CD4-positive, alpha-beta T cell treated with Interferon gamma for 1 hour (primary cell): ENCODE measurements at regions not wholly inside any gene's neighbourhood (a gene's known extent, or its start where the extent isn't known, plus 50 kb on each side); places are given as distances from the start of the nearest gene placed in this dataset.

ENCODE experiments used
- DNase-seq: peaks from one replicate; pipeline ENCODE4 v3.0.0-alpha.2; 2020

GRCh38 chr7:17132726-17133125 is 165.7 kb upstream of the AHR start:
- no peak for DNase-seq

- DNase-seq = no peak
These were observed 164.5 kb upstream of the AHR start for GRCh38 chr7:17133977-17134376.

GRCh38 chr7:17134786-17135185 is 163.7 kb upstream of the AHR start:
- DNase-seq = no peak

- DNase-seq = no peak
These were observed 162.3 kb upstream of the AHR start for GRCh38 chr7:17136126-17136525.

- DNase-seq = no peak
These were observed 159.4 kb upstream of the AHR start for GRCh38 chr7:17139081-17139480.

- no peak for DNase-seq
These were observed 158.0 kb upstream of the AHR start for GRCh38 chr7:17140406-17140805.

GRCh38 chr7:17142831-17143541 is 155.5 kb upstream of the AHR start:
- DNase-seq = no peak

GRCh38 chr7:17144322-17144721 is 154.1 kb upstream of the AHR start:
- DNase-seq = peak; percentile 57

GRCh38 chr7:17146621-17147020 is 151.8 kb upstream of the AHR start:
- no peak for DNase-seq

- no peak for DNase-seq
These were observed 151.0 kb upstream of the AHR start for GRCh38 chr7:17147409-17147808.

GRCh38 chr7:17150018-17150417 is 148.4 kb upstream of the AHR start:
- DNase-seq = no peak

GRCh38 chr7:17152721-17153120 is 145.7 kb upstream of the AHR start:
- peak; percentile 65 for DNase-seq

- peak; percentile 1 for DNase-seq
These were observed 144.9 kb upstream of the AHR start for GRCh38 chr7:17153536-17153935.

GRCh38 chr7:17155529-17155928 is 142.9 kb upstream of the AHR start:
- no peak for DNase-seq

- DNase-seq = no peak
These were observed 140.2 kb upstream of the AHR start for GRCh38 chr7:17158261-17158660.

- no peak for DNase-seq
These were observed 138.9 kb upstream of the AHR start for GRCh38 chr7:17159500-17160037.

- no peak for DNase-seq
These were observed 131.6 kb upstream of the AHR start for GRCh38 chr7:17166824-17167379.

GRCh38 chr7:17168416-17168815 is 130.0 kb upstream of the AHR start:
- DNase-seq = no peak

- DNase-seq = no peak
These were observed 127.0 kb upstream of the AHR start for GRCh38 chr7:17171427-17171826.

GRCh38 chr7:17176371-17177032 is 122.0 kb upstream of the AHR start:
- no peak for DNase-seq

- no peak for DNase-seq
These were observed 119.9 kb upstream of the AHR start for GRCh38 chr7:17178545-17178944.

GRCh38 chr7:17181482-17181881 is 117.0 kb upstream of the AHR start:
- DNase-seq = no peak

- DNase-seq = no peak
These were observed 114.7 kb upstream of the AHR start for GRCh38 chr7:17183630-17184328.
